ENCODE measurements at regions not wholly inside any gene's neighbourhood (a gene's known extent, or its start where the extent isn't known, plus 50 kb on each side); places are given as distances from the start of the nearest gene placed in this dataset.
"Not testable (repeated sequence)": the region's sequence is repeated elsewhere in the genome, so short reads cannot be mapped to it uniquely, and the experiment has no call there.

GRCh38 chr9:73441223-73441622 lies 289.6 kb downstream of the ANXA1 start:
- WGBS (ENCODE audit: insufficient coverage), result 93% methylated on average over 1 of the region's 1 CpG
- TF ChIP-seq, protein P1, sequence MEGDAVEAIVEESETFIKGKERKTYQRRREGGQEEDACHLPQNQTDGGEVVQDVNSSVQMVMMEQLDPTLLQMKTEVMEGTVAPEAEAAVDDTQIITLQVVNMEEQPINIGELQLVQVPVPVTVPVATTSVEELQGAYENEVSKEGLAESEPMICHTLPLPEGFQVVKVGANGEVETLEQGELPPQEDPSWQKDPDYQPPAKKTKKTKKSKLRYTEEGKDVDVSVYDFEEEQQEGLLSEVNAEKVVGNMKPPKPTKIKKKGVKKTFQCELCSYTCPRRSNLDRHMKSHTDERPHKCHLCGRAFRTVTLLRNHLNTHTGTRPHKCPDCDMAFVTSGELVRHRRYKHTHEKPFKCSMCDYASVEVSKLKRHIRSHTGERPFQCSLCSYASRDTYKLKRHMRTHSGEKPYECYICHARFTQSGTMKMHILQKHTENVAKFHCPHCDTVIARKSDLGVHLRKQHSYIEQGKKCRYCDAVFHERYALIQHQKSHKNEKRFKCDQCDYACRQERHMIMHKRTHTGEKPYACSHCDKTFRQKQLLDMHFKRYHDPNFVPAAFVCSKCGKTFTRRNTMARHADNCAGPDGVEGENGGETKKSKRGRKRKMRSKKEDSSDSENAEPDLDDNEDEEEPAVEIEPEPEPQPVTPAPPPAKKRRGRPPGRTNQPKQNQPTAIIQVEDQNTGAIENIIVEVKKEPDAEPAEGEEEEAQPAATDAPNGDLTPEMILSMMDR (IDR thresholded peaks at IDR 0.05), result no peak
- DNase-seq (no peak), ATAC-seq (no peak)
- Mint-ChIP-seq H3K9me3 (peaks cover 0 to 8% of the 10 kb centered on the region in 2 donors), H3K27ac (no peak overlapping the region), H3K27me3 (ENCODE audit: low read depth in 2 of 2) (no peaks in the 10 kb centered on the region), H3K4me1 (no peaks in the 10 kb centered on the region), H3K4me3 (no peak overlapping the region), H3K36me3 (no peaks in the 10 kb centered on the region)
- Histone ChIP-seq H3K4me1 (ENCODE audit: control insufficient read depth, insufficient read depth, low read length) (no peaks in the 10 kb centered on the region), H3K36me3 (ENCODE audit: control insufficient read depth, insufficient read depth, low read length) (no peaks in the 10 kb centered on the region), H3K27me3 (ENCODE audit: control insufficient read depth, insufficient read depth, low read length) (no peaks in the 10 kb centered on the region), H3K27ac (ENCODE audit: low read length) (no peak overlapping the region), H3K4me3 (ENCODE audit: low read length) (no peak overlapping the region), H3K9me3 (ENCODE audit: control insufficient read depth, insufficient read depth, low read length) (no peaks in the 10 kb centered on the region)
- intact Hi-C loops (cut with micrococcal nuclease), result no loop called here

DNA sequence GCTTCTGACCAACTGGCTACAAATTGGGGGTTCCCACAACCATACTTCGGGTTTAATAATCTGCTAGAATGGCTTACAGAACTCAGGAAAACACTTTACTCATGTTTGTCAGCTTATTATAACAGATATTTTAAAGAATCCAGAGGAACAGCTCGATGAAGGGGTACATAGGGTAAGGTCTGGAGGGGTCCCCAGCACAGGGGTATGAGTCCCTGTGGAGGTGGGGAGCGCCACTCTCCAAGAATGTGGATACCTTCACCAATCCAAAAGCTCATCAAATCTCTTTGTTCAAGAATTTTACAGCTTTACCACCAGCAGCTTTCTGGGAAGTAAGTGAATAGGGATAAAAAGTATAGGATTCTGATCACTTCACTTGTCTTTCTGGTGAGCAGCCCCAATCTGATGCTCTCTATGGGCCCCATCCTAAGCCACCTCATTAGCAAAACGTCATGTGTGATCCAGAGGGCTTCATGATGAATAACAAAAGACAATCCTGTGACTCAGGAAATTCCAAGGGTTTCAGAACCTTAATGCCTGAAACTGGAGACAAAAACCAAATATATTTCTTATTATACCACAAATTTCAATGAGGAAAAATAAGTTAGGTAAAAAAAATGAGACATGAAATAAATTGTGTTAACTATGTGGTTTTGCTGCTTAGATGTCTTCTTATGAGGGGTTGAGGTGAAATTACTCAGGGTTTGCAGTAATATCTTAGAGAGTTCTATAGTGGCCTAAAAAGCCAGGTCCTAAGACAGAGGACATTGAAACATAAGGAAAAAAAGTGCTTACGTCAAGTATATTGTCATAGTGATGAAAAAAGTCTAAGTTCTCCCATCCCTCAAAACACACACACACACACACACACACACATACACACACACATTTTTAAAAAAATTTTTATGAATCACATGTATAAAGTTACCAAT lies 290.5 kb downstream of the ANXA1 start:
- intact Hi-C loops (cut with micrococcal nuclease), result no loop called here
- Histone ChIP-seq H3K27ac (ENCODE audit: low read length) (no peak overlapping the region), H3K36me3 (ENCODE audit: control insufficient read depth, insufficient read depth, low read length) (no peaks in the 10 kb centered on the region), H3K27me3 (ENCODE audit: control insufficient read depth, insufficient read depth, low read length) (no peaks in the 10 kb centered on the region), H3K9me3 (ENCODE audit: control insufficient read depth, insufficient read depth, low read length) (no peaks in the 10 kb centered on the region), H3K4me1 (ENCODE audit: control insufficient read depth, insufficient read depth, low read length) (no peaks in the 10 kb centered on the region), H3K4me3 (ENCODE audit: low read length) (no peak overlapping the region)
- WGBS (ENCODE audit: insufficient coverage), result 61% methylated on average over 2 of the region's 5 CpGs
- H3K27me3 Mint-ChIP-seq (ENCODE audit: low read depth in 2 of 2), result no peaks in the 10 kb centered on the region
- H3K4me3 Mint-ChIP-seq, result no peak overlapping the region
- H3K36me3 Mint-ChIP-seq, result no peaks in the 10 kb centered on the region
- no peaks in the 10 kb centered on the region for H3K4me1 Mint-ChIP-seq
- peaks cover 0 to 8% of the 10 kb centered on the region in 2 donors for H3K9me3 Mint-ChIP-seq
- ATAC-seq, result no peak
- H3K27ac Mint-ChIP-seq, result no peak overlapping the region
- no peak for DNase-seq
- TF ChIP-seq, protein P1 (IDR thresholded peaks at IDR 0.05), result no peak

DNA sequence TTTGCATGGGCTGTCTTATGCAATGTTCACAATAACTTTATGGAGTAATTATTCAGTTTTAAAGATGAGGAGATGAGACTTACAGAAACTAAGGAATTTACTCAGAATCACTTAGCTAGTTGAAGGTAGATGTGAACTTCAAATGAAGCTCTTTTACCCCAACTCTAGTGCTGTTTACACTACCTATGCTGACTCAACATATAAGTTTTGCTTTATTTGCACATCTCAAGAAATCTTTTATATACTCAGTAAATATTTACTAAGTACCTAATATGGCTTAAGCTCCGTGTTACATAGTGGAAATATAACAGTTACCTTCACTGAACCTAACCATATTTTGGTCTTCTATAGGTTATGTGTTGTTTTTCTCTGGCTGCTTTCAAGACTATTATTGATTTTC lies 293.2 kb downstream of the ANXA1 start:
- WGBS (ENCODE audit: insufficient coverage), result no CpG with 5 or more reads among the region's 1 CpG
- Mint-ChIP-seq H3K27me3 (ENCODE audit: low read depth in 2 of 2) (no peaks in the 10 kb centered on the region), H3K4me3 (no peak overlapping the region), H3K4me1 (no peaks in the 10 kb centered on the region), H3K36me3 (no peaks in the 10 kb centered on the region), H3K9me3 (peaks cover 0 to 4% of the 10 kb centered on the region in 2 donors), H3K27ac (no peak overlapping the region)
- intact Hi-C loops (cut with micrococcal nuclease), result no loop called here
- H3K4me3 ChIP-seq (ENCODE audit: low read length), result no peak overlapping the region
- H3K4me1 ChIP-seq (ENCODE audit: control insufficient read depth, insufficient read depth, low read length), result no peaks in the 10 kb centered on the region
- H3K27ac ChIP-seq (ENCODE audit: low read length), result no peak overlapping the region
- TF ChIP-seq, protein P1 (IDR thresholded peaks at IDR 0.05), result no peak
- DNase-seq (no peak), ATAC-seq (no peak)
- H3K27me3 ChIP-seq (ENCODE audit: control insufficient read depth, insufficient read depth, low read length), result no peaks in the 10 kb centered on the region
- no peaks in the 10 kb centered on the region for H3K9me3 ChIP-seq (ENCODE audit: control insufficient read depth, insufficient read depth, low read length)
- H3K36me3 ChIP-seq (ENCODE audit: control insufficient read depth, insufficient read depth, low read length), result no peaks in the 10 kb centered on the region

GRCh38 chr9:73445384-73445783 lies 293.7 kb downstream of the ANXA1 start:
- H3K27ac ChIP-seq (ENCODE audit: low read length); H3K4me3 Mint-ChIP-seq; H3K9me3 Mint-ChIP-seq; DNase-seq; H3K27me3 ChIP-seq (ENCODE audit: control insufficient read depth, insufficient read depth, low read length); H3K27ac Mint-ChIP-seq; H3K4me1 Mint-ChIP-seq; H3K4me1 ChIP-seq (ENCODE audit: control insufficient read depth, insufficient read depth, low read length); H3K4me3 ChIP-seq (ENCODE audit: low read length); intact Hi-C loops (cut with micrococcal nuclease); H3K27me3 Mint-ChIP-seq (ENCODE audit: low read depth in 2 of 2); ATAC-seq; H3K9me3 ChIP-seq (ENCODE audit: control insufficient read depth, insufficient read depth, low read length); H3K36me3 Mint-ChIP-seq; H3K36me3 ChIP-seq (ENCODE audit: control insufficient read depth, insufficient read depth, low read length): not testable (repeated sequence)
- WGBS (ENCODE audit: insufficient coverage), result 86% methylated on average over 1 of the region's 1 CpG

All from natural killer cell (primary cell).